Lung (tissue), 11 donors: ENCODE measurements at regions not wholly inside any gene's neighbourhood (a gene's known extent, or its start where the extent isn't known, plus 50 kb on each side); places are given as distances from the start of the nearest gene placed in this dataset.

Experiments used
- ATAC-seq: fragments of 200-7000 bp; cut with Tn5 transposase; one replicate; pipeline ENCODE4 v1.9.1; 2020; ENCODE audit warnings: moderate number of reproducible peaks; ENCODE audit not compliant: insufficient read depth, low FRiP score
- DNase-seq, 3 donors: peaks; one replicate each; pipeline ENCODE4 v3.0.0-alpha.2; 2013 to 2017
- H3K27ac ChIP-seq, 2 donors: one replicate each; pipeline ENCODE4 v1.5.1; 2013; ENCODE audit warnings: mild to moderate bottlenecking in 2 of 2, moderate library complexity in 2 of 2, control low read depth in 1 of 2, inconsistent platforms in 1 of 2, low read depth in 1 of 2, low read length in 1 of 2
- H3K27me3 ChIP-seq, 3 donors: one replicate each; pipeline ENCODE4 v1.5.1; 2013; ENCODE audit warnings: low read length in 2 of 3; ENCODE audit not compliant: control insufficient read depth in 3 of 3, insufficient read depth in 3 of 3
- H3K36me3 ChIP-seq, 4 donors: one replicate each; pipeline ENCODE4 v1.5.1; 2013; ENCODE audit warnings: low read length in 4 of 4, mild to moderate bottlenecking in 1 of 4, moderate library complexity in 1 of 4; ENCODE audit not compliant: control insufficient read depth in 4 of 4, insufficient read depth in 4 of 4
- H3K4me1 ChIP-seq, 5 donors: one replicate each; pipeline ENCODE4 v1.5.1; 2013; ENCODE audit warnings: low read length in 5 of 5, mild to moderate bottlenecking in 2 of 5, moderate library complexity in 1 of 5; ENCODE audit not compliant: control insufficient read depth in 5 of 5, insufficient read depth in 5 of 5
- H3K4me3 ChIP-seq: one replicate; pipeline ENCODE4 v1.5.1; 2013; ENCODE audit warnings: mild to moderate bottlenecking, control low read depth, moderate library complexity
- H3K9ac ChIP-seq, 2 donors: one replicate each; pipeline ENCODE4 v1.5.1; 2013; ENCODE audit warnings: low read length in 2 of 2, control low read depth in 1 of 2; ENCODE audit not compliant: insufficient read depth in 1 of 2
- H3K9me3 ChIP-seq, 4 donors: one replicate each; pipeline ENCODE4 v1.5.1; 2013; ENCODE audit warnings: low read length in 3 of 4, mild to moderate bottlenecking in 1 of 4, moderate library complexity in 1 of 4; ENCODE audit not compliant: control insufficient read depth in 4 of 4, insufficient read depth in 3 of 4
- WGBS, 2 donors: extraction: QIAGEN DNeasy Blood & Tissue Kit; methylation state at CpG; one replicate each; pipeline ENCODE4 v1.1.7; 2013; 5-methylcytosine and 5-hydroxymethylcytosine counted together
- TF ChIP-seq, protein P1 (sequence below): IDR thresholded peaks from 2 replicates; pipeline ENCODE4 v1.5.1; 2012; ENCODE audit warnings: mild to moderate bottlenecking; ENCODE audit errors: control extremely low read depth, extremely low read depth
- donor health status: control.
- donor health status: control.
- donor health status: Bipolar disorder and iron deficiency.
- donor health status: healthy.
- donor health status: DM: yes; HTN: yes; CAD: no.

DNA sequence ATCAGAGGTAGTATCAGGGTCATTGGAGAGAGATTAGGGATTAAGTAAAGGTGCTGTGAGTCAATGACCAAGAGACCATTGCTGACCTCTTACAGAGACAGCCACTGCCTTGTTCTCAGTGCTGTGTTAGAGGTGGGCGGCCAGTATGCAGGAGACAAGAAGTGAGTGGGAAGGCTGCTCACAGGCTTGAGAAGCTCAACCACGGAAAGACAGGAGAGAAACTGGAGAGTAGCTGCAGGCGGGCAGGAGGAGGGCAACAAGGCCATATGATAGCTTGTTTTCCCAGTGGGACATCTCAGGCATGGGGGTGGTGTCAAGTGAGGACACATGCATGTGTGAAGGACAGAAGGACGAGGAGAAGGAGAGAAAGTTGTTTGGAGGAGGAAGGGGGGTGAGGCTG is 237.3 kb downstream of the PDCD6IP start:
- Histone ChIP-seq H3K36me3 (no peaks in the 10 kb centered on the region), H3K9me3 (no peaks in the 10 kb centered on the region), H3K27ac (no peak overlapping the region), H3K27me3 (no peaks in the 10 kb centered on the region), H3K4me1 (no peaks in the 10 kb centered on the region), H3K4me3 (no peak overlapping the region), H3K9ac (no peak overlapping the region)
- TF ChIP-seq, protein P1, sequence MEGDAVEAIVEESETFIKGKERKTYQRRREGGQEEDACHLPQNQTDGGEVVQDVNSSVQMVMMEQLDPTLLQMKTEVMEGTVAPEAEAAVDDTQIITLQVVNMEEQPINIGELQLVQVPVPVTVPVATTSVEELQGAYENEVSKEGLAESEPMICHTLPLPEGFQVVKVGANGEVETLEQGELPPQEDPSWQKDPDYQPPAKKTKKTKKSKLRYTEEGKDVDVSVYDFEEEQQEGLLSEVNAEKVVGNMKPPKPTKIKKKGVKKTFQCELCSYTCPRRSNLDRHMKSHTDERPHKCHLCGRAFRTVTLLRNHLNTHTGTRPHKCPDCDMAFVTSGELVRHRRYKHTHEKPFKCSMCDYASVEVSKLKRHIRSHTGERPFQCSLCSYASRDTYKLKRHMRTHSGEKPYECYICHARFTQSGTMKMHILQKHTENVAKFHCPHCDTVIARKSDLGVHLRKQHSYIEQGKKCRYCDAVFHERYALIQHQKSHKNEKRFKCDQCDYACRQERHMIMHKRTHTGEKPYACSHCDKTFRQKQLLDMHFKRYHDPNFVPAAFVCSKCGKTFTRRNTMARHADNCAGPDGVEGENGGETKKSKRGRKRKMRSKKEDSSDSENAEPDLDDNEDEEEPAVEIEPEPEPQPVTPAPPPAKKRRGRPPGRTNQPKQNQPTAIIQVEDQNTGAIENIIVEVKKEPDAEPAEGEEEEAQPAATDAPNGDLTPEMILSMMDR = no peak
- WGBS, 2 donors = 64 to 82% methylated on average over 4 of the region's 4 CpGs
- ATAC-seq (no peak), DNase-seq (no peak)

DNA sequence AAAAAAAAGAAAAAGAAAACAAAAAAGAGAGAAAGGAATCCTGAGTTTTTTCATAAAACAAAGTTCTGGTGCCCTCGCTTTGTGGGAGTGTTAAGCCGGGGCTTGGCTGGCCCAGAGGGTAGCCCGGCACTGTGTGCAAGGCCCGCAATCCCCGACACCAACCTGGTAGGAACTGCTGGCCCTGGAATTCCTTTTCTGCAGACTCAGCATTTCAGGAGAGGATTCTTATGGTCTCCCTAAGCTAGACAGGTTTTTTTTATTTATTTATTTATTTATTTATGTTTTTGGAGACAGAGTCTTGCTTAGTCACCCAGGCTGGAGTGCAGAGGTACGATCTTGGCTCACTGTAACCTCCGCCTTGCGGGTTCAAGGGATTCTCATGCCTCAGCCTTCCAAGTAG is 238.8 kb downstream of the PDCD6IP start:
- Histone ChIP-seq H3K4me3 (no peak overlapping the region), H3K4me1 (no peaks in the 10 kb centered on the region), H3K27ac (no peak overlapping the region), H3K27me3 (no peaks in the 10 kb centered on the region), H3K9ac (no peak overlapping the region), H3K36me3 (no peaks in the 10 kb centered on the region), H3K9me3 (no peaks in the 10 kb centered on the region)
- WGBS, 2 donors = 94 to 98% methylated on average over 8 of the region's 8 CpGs
- DNase-seq (no peak), ATAC-seq (no peak)
- TF ChIP-seq, protein P1 = no peak

DNA sequence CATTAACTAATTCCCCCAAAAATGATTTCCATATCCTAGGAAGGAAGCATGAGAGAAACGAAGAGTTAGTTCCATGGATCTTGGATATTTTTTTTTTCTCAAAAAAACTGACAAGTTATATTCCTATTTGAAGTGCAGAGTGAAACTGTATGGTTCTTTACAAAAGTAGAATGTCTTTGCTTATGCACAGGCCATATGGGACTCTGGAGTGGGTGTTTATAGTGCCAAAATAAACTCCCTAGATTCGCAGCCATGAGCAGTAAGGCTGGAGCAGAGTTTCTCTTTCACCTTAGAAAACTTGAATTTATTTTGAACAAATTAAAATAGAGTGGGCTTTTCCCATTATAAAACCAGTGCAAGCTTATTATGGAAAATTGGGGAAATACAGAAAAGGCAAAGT is 239.7 kb downstream of the PDCD6IP start:
- ATAC-seq (no peak), DNase-seq (no peak)
- TF ChIP-seq, protein P1 = no peak
- H3K4me3 ChIP-seq = no peak overlapping the region
- no peak overlapping the region for H3K27ac ChIP-seq
- H3K9me3 ChIP-seq = no peaks in the 10 kb centered on the region
- H3K27me3 ChIP-seq = no peaks in the 10 kb centered on the region
- H3K4me1 ChIP-seq = no peaks in the 10 kb centered on the region
- no peaks in the 10 kb centered on the region for H3K36me3 ChIP-seq
- 80 to 90% methylated on average over 2 of the region's 2 CpGs for WGBS, 2 donors
- H3K9ac ChIP-seq = no peak overlapping the region

GRCh38 chr3:34046154-34046553 is 247.7 kb downstream of the PDCD6IP start:
- Histone ChIP-seq H3K9me3 (peaks cover 0 to 2% (median 0%) of the 10 kb centered on the region in 4 donors), H3K4me3 (no peak overlapping the region), H3K4me1 (no peaks in the 10 kb centered on the region), H3K27me3 (no peaks in the 10 kb centered on the region), H3K27ac (no peak overlapping the region), H3K9ac (no peak overlapping the region), H3K36me3 (no peaks in the 10 kb centered on the region)
- DNase-seq = no peak
- no peak for ATAC-seq
- 71 to 78% methylated on average over 1 of the region's 1 CpG for WGBS, 2 donors
- TF ChIP-seq, protein P1 = no peak
